ENCODE measurements at regions not wholly inside any gene's neighbourhood (a gene's known extent, or its start where the extent isn't known, plus 50 kb on each side); places are given as distances from the start of the nearest gene placed in this dataset.

DNA sequence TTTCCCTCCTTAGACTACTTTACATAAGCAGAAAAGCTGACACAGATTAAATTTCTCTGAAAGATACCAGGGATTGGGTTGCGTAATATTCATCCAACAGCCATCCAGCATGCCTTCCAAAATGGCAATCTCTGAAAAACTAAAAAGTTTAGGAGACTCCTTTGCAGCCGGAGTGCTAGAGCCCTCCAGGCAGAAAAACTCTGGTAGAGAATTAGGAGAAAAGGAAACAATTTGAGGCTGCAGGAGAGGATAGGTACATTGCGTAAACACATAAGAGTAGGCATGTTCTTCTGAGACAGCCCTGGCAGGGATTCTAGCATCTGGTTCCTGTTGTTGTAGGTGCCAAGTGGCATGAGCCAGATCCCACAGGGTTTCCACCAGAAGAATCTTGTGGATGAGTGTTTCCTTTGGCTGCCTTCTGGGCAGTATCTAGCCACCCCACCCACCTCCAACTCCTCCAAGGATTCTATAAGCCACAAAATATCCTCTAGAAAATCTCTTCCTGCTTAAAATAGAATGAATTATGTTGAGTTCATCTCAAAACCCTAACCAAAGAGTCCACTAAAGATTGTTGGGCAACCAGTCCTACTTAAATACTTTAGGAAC, 402.4 kb downstream of the HGF start:
- no peak for DNase-seq (ENCODE audit: low read depth in 2 of 2)

DNA sequence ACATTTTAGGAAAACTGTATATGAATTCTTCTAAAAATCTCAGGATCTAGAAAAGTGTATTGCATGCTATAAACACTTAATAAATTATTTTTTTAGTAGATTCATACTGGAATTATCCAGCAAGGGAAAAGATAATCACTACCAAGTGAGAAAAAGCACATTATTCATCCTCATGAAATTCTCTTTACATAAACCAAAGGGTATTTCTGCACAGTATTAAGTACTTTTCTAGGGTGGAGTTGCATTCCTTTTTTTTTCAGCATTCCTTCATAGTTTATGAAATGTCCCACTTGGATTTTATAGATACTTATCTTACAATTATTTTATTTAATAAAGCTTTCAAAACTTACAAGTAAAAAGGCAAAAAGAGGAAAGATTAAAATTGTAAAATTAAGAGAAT, 403.3 kb downstream of the HGF start:
- no peak for DNase-seq (ENCODE audit: low read depth in 2 of 2)

- DNase-seq (ENCODE audit: low read depth in 2 of 2): no peak
Observed at GRCh38 chr7:81361769-81362312, 408.0 kb downstream of the HGF start.

GRCh38 chr7:81355911-81356310, 413.9 kb downstream of the HGF start:
- no peak for DNase-seq (ENCODE audit: low read depth in 2 of 2)

DNA sequence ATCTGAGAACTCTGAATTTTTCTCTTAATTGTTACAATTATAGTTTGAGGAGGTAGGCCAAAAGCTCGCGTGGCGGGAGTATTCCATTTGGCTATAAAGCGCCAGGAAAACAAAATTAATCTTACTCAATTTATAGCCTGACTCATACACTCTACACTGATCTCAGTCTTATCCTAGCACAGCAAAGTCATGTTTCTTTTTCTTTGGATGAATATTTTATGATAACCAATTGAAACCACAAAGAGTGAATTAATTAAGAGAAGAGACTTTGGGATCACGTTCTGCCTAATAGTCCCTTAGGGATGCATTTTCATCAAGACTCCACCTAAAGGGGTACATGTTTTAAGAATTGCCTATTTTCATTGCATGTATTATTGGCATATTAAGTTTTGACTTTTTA, 420.8 kb downstream of the HGF start:
- DNase-seq (ENCODE audit: low read depth in 2 of 2): no peak

DNA sequence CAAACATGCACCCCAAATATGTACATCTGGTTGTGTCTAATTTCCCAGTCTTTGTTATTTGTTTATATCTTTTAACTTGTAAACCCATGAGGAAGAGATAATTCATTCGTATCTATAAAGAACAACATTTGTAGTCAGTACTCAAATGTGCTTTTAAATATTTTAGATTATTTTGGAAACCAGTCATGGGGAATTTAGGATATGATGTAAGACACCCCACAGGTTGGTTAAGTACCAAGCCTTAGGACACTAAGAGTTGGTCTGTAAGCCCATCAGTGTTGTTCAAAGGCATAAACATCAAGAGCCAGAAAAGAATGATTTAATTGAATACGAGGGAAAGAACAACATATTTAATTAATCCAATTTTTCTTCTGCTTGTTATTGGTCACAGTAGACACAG, 421.1 kb upstream of the SEMA3C start:
- DNase-seq (ENCODE audit: low read depth in 2 of 2): no peak

DNA sequence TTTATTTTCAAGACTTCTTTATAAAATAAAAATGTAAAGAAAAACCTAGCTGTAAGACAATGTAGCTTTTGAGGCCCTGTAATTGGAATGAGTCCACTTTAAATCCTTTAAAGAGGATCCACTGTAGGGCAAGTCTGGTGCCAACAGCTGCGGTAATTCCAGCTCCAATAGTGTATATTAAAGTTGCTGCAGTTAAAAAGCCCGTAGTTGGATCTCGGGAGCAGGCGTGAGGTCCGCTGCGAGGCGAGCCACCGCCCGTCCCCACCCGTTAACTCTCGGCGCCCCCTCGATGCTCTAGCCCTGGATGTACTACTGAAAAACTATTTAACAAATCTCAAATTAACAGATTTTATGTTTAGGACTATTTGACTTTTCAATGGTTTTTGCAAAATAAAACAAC, 414.7 kb upstream of the SEMA3C start:
- DNase-seq (ENCODE audit: low read depth in 2 of 2): no peak

DNA sequence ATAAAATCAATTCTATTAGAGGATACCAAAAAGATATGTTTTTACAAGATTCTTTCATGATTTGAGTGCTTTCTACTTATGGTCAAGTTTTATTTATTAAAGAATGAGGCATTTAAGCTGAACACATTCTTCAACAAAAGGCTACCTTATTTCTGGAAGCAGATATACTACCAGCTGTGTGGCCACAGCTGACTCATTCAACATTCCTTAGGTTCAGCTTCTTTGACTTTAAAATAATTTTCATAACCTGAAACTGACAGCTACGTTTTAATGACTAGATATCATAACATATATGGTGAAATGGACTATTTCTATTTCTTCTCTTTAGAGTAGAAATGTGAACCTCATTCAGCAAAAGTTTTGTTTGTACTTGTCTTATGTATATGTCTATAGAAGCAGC, 414.2 kb upstream of the SEMA3C start:
- no peak for DNase-seq (ENCODE audit: low read depth in 2 of 2)

DNA sequence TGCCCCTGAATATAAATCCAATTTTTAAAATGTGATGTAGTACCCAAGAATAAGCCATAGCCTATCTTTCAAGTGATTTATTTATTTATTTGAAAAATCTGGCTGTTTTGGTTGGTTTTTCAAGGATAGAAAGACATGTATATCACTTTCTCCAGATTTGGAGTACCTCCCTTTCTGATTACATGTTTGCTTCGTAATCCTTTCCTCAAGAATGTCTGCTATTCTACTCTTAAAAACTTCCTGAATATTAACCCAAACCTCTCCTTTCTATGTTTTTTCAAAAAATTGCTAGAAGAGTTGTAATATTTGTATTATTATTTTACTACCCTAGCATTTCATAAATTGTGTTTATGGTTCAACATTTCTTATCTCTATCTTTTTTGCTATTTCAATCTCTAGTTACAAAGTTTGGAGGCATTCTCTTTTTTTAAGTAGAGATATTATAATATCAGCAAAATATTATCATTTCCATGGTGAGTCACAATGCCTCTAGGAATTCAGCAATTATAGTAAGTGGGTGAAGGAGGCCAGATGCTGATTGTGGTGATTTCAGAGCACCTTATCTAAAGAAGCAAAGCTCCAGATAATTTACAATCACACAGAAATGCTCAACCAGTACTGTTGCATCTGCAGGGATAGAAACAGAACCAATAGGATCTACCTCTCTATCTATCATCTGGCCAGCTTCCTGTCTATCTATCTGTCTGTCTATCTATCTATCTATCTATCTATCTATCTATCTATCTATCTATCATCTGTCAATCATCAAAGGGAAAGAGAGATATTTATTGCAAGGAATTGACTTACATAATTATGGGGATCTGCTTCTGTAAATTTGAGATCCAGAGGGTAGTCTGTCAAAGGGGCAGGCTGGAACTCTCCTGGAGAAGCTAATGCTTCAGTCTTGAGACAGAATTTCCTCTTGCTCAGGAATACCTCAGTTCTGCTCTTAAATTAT, 412.5 kb upstream of the SEMA3C start:
- DNase-seq (ENCODE audit: low read depth in 2 of 2): no peak

DNA sequence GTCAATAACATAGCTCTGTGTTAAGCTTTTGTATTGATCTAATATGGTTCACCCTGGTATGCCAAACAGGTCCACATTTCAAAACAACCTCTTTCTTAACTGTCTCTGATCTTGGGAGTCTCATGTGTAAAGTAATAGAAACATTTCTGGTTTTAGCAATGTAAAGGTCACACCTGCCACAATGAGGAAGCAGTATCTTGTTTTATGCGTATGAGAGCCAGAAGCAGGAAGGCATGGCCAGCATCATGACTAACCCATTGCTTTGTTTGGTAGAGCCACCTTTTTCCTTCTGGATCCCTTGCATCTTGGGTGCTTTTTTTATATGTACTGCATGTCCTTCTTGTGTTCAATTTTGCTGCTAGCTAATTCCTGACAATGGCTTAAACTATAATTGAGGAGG, 411.3 kb upstream of the SEMA3C start:
- DNase-seq (ENCODE audit: low read depth in 2 of 2): no peak

DNA sequence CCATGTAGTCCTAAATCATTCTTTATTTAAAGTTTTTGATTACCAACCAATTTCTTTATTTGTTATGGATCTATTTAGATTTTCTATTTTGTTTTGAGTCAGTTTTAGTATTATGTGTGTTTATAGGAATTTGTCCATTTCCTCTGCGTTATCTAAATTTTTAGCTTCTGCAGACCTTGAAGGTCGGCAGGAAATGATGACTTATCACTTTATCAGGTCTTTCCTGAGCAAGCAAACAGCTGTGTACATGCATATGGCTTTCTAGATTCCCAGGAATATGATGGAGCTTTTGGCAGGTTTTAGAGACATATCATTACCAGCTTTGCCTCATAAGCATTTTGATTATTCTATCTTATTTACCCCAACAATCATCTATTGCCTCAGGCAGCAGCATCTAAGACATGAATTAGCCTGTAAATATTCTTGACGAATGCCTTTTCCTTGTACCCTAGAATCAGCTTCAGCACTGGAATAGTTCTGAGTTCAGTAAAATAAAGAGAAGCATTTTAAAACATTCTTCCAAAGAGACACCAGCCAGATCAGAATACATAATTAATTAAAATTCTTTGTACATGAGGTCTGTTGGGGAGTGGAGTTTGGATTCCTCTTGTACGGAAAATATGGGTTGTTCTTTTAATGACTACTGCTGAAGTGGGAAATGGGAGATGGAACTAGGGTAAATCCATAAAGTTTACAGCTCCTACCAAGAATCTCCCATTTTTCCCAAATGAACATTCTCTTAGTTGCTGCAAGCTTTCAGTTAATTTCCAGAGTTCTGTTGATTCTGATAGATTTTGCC, 408.8 kb upstream of the SEMA3C start:
- no peak for DNase-seq (ENCODE audit: low read depth in 2 of 2)

DNA sequence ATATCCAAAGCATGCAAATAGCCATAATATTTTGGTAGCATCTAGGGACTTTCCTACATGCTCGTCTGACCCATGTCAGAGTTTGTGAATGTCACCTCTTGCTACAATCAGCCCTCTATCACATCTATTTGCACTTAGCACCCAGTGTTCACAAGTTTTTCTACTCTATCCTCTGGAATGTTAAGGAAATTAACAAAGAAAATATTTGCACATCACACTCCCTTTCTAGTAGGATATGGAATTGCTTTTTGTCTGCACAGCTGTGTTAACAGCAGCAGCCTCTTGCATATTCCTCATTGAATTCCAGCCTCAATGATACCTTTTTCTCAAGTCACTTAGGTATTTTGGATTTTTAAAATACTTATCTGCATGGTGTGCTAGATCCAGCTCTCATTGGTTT, 403.1 kb upstream of the SEMA3C start:
- no peak for DNase-seq (ENCODE audit: low read depth in 2 of 2)

- no peak for DNase-seq (ENCODE audit: low read depth in 2 of 2)
Observed at GRCh38 chr7:81317741-81318140, 398.9 kb upstream of the SEMA3C start.

DNA sequence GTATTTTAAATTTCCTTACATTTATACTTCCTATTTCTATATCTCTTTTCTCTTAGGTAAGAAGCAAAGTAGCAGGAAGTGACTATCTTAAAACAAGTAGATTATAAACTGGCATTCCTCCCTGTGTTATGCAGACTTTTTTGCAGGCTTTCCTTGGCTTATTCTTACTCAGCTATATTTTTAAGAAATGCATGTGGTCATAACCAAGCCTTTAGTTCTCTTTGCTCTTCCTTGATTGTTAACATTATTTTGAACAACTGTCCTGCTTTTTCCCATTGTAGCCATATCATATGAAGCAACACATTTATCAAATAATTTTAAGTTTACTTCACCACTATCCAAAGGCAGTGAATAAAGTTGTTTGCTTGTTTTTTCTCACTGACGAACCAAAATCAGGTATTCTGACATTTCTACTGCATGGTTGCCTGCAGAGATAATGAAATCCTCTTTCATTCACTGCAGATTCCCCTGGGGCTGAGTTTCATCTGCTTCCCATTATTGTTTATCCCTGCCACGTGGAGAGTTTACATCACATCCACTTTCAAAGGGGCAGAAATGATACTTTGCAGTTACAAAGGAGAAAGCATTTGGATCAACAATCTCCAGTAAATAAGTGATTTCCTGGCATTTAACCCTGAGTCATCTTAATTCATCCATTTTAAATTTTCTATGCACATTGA, 389.9 kb upstream of the SEMA3C start:
- no peak for DNase-seq (ENCODE audit: low read depth in 2 of 2)

GRCh38 chr7:81301815-81302214, 383.0 kb upstream of the SEMA3C start:
- no peak for DNase-seq (ENCODE audit: low read depth in 2 of 2)

GRCh38 chr7:81300753-81301152, 381.9 kb upstream of the SEMA3C start:
- DNase-seq (ENCODE audit: low read depth in 2 of 2): no peak

- DNase-seq (ENCODE audit: low read depth in 2 of 2): no peak
Observed at GRCh38 chr7:81299711-81300110, 380.9 kb upstream of the SEMA3C start.

- DNase-seq (ENCODE audit: low read depth in 2 of 2): no peak
Observed at GRCh38 chr7:81298951-81299666, 380.3 kb upstream of the SEMA3C start.

DNA sequence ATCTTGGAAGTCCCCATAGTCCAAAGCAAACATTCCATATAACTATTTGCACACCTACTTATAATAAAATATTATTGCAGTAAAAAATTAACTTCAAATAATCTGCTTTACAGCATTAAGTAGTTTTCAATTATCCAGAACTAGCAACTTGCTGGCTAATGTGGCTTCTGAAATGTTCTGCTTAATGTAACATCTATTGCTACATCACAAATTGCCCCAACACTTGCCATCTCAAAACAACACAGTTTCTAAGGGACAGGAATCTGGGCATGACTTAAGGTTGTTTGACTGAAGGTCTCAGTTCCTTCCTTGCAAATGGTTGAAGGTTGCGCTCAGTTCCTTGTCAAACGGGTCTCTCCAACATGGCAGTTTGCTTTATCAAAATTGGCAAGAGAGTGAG, 378.5 kb upstream of the SEMA3C start:
- DNase-seq (ENCODE audit: low read depth in 2 of 2): no peak

- DNase-seq (ENCODE audit: low read depth in 2 of 2): no peak
Observed at GRCh38 chr7:81296726-81297125, 377.9 kb upstream of the SEMA3C start.

DNA sequence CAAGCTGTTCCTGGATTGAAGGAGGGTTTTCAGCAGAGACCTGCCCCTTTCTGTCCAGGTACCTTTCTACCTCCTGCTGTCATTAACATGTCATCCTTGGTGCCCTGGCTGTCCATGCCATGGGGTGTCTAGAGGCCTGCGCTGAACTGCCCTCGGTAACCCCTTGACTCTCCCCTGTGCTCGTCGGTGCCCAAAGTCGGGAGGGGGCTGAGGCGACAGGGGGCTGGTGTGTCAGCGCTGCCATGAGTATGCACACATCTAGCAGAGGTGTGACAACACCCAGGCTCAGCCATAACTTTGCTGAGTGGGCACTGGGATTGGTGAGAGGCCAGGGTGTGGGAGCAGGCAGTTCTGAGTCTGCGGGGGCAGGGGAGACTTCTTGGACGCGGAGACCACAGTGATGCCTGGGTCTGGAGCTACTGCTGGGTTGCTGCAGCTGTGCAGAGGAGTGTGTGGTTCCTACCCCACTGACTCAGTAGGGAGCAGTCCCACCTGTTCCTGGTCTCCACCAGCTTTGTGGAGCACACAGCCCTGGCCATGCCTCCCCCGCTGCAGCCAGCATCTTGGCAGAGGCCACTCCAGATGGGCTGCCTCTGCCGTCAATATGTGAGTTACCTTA, 376.2 kb upstream of the SEMA3C start:
- no peak for DNase-seq (ENCODE audit: low read depth in 2 of 2)

Data from stimulated activated CD4-positive, alpha-beta T cell treated with anti-CD3 and anti-CD28 coated beads, Interleukin-15, amount 100 ng/mL, for 48 hours (primary cell).